K562 (cell line): ENCODE measurements at regions not wholly inside any gene's neighbourhood (a gene's known extent, or its start where the extent isn't known, plus 50 kb on each side); places are given as distances from the start of the nearest gene placed in this dataset.

Experiments
- CTCF ChIP-seq, 3 experiments: IDR thresholded peaks in 2 of 3; conservative IDR thresholded peaks in 1 of 3; 2 replicates each; pipeline ENCODE4 v1.5.1; 2011 to 2012; ENCODE audit warnings: low read length in 3 of 3, mild to moderate bottlenecking in 3 of 3, control low read depth in 2 of 3, improper control_type of control experiment in 1 of 3, inconsistent platforms in 1 of 3, low read depth in 1 of 3, mixed read lengths in 1 of 3, moderate library complexity in 1 of 3; ENCODE audit not compliant: insufficient read depth in 2 of 3
- EGR1 ChIP-seq: fragments of 450-650 bp; conservative IDR thresholded peaks from 2 replicates; pipeline ENCODE4 v1.6.1; 2017; ENCODE audit warnings: mild to moderate bottlenecking
- EHMT2 ChIP-seq: fragments of 450-650 bp; IDR thresholded peaks from 2 replicates; pipeline ENCODE4 v1.6.1; 2018; ENCODE audit warnings: antibody characterized with exemption
- ID3 ChIP-seq, 2 experiments: fragments of 250-450 bp in 1 of 2; fragments of 450-650 bp in 1 of 2; sonication (Bioruptor Pico) in 1 of 2; IDR thresholded peaks; 2 replicates each; pipeline versions ENCODE4 v1.6.1 to v1.8.0; 2016 to 2021; ENCODE audit warnings: mild to moderate bottlenecking in 2 of 2, moderate library complexity in 2 of 2, missing compliant biosample characterization in 1 of 2, missing genetic modification characterization in 1 of 2
- ZNF24 ChIP-seq: fragments of 450-650 bp; IDR thresholded peaks from 2 replicates; pipeline ENCODE4 v1.6.1; 2016

GRCh38 chr4:81836716-81837115, 365.0 kb upstream of the RASGEF1B start:
- TF ChIP-seq CTCF (IDR thresholded peaks at IDR 0.05 in 2 of 3, conservative IDR thresholded peaks at IDR 0.05 in 1 of 3; ENCODE audit: insufficient read depth in 2 of 3, low read depth in 1 of 3, low read length in 3 of 3) (no peak), EGR1 (peak; percentile 75), ID3 (CRISPR knock-in tag; IDR thresholded peaks at IDR 0.05) (no peak), ID3 (tag; IDR thresholded peaks at IDR 0.05) (no peak), EHMT2 (no peak), ZNF24 (no peak)
